ENCODE measurements at regions not wholly inside any gene's neighbourhood (a gene's known extent, or its start where the extent isn't known, plus 50 kb on each side); places are given as distances from the start of the nearest gene placed in this dataset.

GRCh38 chr3:30397030-30397429, 209.4 kb upstream of the TGFBR2 start (continued):
- TF ChIP-seq CHD7 (IDR thresholded peaks at IDR 0.05; ENCODE audit: insufficient replicate concordance, low read length) (no peak), BACH1 (IDR thresholded peaks at IDR 0.05; ENCODE audit: low read length) (no peak), EP300 (IDR thresholded peaks at IDR 0.05; ENCODE audit: borderline replicate concordance in 1 of 2, low read depth in 2 of 2, low read length in 2 of 2) (no peak), TEAD4 (IDR thresholded peaks at IDR 0.05; ENCODE audit: low read depth, low read length) (no peak)
